ENCODE measurements at regions not wholly inside any gene's neighbourhood (a gene's known extent, or its start where the extent isn't known, plus 50 kb on each side); places are given as distances from the start of the nearest gene placed in this dataset.

GRCh38 chr9:81320909-81321482 is 368.4 kb downstream of the TLE1 start:
- TF ChIP-seq RAD21 (IDR thresholded peaks at IDR 0.05; ENCODE audit: insufficient read depth, low read depth, low read length) (no peak), EZH2 (IDR thresholded peaks at IDR 0.05; ENCODE audit: borderline replicate concordance, control insufficient read depth, low read depth, low read length) (no peak), LARP7 (IDR thresholded peaks at IDR 0.05) (no peak), REST (IDR thresholded peaks at IDR 0.05; ENCODE audit: low read depth, low read length) (no peak), TAF1 (IDR thresholded peaks at IDR 0.05; ENCODE audit: borderline replicate concordance, low read depth, low read length) (no peak), ZNF274 (IDR thresholded peaks at IDR 0.05; ENCODE audit: insufficient read depth, insufficient read length) (no peak), NKRF (conservative IDR thresholded peaks at IDR 0.05) (no peak), HCFC1 (IDR thresholded peaks at IDR 0.05; ENCODE audit: low read length) (no peak), HDAC6 (IDR thresholded peaks at IDR 0.05; ENCODE audit: unreplicated experiment) (no peak)

All from GM12878 (cell line).